Tibial nerve (tissue), 4 donors: ENCODE measurements at regions not wholly inside any gene's neighbourhood (a gene's known extent, or its start where the extent isn't known, plus 50 kb on each side); places are given as distances from the start of the nearest gene placed in this dataset.

Experiments
- EP300 ChIP-seq, 2 donors: sonication (generic); formaldehyde crosslinking; IDR thresholded peaks; one replicate each; pipeline ENCODE4 v1.6.1; 2017; ENCODE audit warnings: antibody characterized with exemption in 2 of 2, mild to moderate bottlenecking in 1 of 2
- POLR2A ChIP-seq, 2 donors: fragments of 450-650 bp; IDR thresholded peaks; one replicate each; pipeline ENCODE4 v1.6.1; 2017; ENCODE audit warnings: antibody characterized with exemption in 2 of 2, mild to moderate bottlenecking in 2 of 2, moderate library complexity in 2 of 2
- TF ChIP-seq, protein P1 (sequence below), 5 experiments: fragments of 200-600 bp in 3 of 5; fragments of 450-650 bp in 2 of 5; sonication (generic) in 3 of 5; IDR thresholded peaks; one replicate each; pipeline ENCODE4 v1.5.1; 2016 to 2019; ENCODE audit warnings: antibody characterized with exemption in 5 of 5, mild to moderate bottlenecking in 3 of 5, moderate library complexity in 2 of 5

DNA sequence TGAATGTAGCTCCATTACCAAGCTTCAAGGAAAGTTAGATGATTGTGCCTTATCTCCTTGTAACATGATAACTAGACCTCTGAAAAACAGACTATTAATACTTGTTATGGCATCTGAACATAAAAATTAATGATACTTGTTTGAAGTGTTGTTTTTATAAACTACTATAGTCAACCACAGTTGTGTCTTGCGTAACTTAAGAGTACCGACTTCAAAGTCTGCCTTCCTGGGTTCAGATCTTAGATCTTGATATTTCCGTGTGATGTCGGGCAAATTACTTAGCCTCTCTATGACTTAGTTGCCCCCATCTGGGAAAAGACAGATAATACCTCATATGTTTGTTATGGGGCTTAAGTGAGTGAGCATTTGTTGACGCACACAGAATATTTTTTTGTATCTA is 906.5 kb downstream of the JRKL start:
- TF ChIP-seq, protein P1, sequence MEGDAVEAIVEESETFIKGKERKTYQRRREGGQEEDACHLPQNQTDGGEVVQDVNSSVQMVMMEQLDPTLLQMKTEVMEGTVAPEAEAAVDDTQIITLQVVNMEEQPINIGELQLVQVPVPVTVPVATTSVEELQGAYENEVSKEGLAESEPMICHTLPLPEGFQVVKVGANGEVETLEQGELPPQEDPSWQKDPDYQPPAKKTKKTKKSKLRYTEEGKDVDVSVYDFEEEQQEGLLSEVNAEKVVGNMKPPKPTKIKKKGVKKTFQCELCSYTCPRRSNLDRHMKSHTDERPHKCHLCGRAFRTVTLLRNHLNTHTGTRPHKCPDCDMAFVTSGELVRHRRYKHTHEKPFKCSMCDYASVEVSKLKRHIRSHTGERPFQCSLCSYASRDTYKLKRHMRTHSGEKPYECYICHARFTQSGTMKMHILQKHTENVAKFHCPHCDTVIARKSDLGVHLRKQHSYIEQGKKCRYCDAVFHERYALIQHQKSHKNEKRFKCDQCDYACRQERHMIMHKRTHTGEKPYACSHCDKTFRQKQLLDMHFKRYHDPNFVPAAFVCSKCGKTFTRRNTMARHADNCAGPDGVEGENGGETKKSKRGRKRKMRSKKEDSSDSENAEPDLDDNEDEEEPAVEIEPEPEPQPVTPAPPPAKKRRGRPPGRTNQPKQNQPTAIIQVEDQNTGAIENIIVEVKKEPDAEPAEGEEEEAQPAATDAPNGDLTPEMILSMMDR (IDR thresholded peaks at IDR 0.05) = no peak
- no peak for TF ChIP-seq EP300 (IDR thresholded peaks at IDR 0.05)
- TF ChIP-seq POLR2A (IDR thresholded peaks at IDR 0.05) = no peak
